ENCODE measurements at regions not wholly inside any gene's neighbourhood (a gene's known extent, or its start where the extent isn't known, plus 50 kb on each side); places are given as distances from the start of the nearest gene placed in this dataset.
"Not testable (repeated sequence)": the region's sequence is repeated elsewhere in the genome, so short reads cannot be mapped to it uniquely, and the experiment has no call there.

GRCh38 chr17:5902181-5903140, 167.7 kb upstream of the WSCD1 start:
- no peak for DNase-seq (ENCODE audit: low spot score)

GRCh38 chr17:5911919-5912318, 158.3 kb upstream of the WSCD1 start:
- no peak for DNase-seq (ENCODE audit: low spot score)

DNA sequence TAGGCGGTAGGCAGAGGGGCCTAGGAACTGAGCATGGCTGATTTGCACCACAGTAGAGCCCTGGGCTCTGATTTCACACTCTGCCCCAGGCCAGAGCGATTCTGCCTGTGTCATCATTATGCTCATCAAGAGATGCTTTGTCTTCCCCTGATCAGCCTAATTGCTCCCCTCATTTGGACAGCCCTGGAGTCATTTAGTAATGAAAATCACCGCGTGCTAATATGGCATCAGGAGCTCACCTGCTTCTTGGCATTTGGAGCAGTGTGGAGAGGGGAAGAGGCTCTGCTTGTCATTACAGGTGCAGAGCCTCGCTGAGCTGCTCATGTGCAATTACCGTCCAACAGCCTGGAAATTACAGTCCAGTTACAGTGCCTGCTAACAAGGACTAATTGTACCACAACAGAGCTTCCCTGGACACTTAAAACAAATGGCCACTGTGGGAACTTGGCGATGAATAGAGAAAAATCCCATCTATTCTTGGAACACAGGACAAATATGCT, 157.1 kb upstream of the WSCD1 start:
- DNase-seq (ENCODE audit: low spot score), result no peak

GRCh38 chr17:5913641-5914040, 156.5 kb upstream of the WSCD1 start:
- DNase-seq (ENCODE audit: low spot score), result no peak

DNA sequence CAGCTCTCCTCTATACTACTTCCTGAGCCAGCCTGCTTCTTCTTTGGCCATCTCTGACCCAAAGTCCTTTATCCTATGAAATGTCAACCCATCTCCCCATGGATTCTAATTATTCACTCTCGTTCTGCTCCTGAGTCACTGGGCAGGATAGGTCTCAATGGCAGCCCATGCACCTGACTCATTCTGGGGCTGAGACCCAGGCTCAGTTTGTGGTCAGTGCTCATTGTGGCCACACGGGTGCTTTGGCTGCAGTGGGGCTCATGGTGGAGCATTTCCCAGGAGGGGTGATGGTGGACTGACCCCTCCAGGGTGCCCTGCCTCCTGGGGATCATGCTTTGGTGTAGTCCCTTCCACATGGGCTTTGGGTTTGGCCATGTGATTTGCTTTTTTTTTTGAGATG, 154.8 kb upstream of the WSCD1 start:
- no peak for DNase-seq (ENCODE audit: low spot score)

- no peak for DNase-seq (ENCODE audit: low spot score)
These were observed 151.1 kb upstream of the WSCD1 start for GRCh38 chr17:5919089-5919488.

DNA sequence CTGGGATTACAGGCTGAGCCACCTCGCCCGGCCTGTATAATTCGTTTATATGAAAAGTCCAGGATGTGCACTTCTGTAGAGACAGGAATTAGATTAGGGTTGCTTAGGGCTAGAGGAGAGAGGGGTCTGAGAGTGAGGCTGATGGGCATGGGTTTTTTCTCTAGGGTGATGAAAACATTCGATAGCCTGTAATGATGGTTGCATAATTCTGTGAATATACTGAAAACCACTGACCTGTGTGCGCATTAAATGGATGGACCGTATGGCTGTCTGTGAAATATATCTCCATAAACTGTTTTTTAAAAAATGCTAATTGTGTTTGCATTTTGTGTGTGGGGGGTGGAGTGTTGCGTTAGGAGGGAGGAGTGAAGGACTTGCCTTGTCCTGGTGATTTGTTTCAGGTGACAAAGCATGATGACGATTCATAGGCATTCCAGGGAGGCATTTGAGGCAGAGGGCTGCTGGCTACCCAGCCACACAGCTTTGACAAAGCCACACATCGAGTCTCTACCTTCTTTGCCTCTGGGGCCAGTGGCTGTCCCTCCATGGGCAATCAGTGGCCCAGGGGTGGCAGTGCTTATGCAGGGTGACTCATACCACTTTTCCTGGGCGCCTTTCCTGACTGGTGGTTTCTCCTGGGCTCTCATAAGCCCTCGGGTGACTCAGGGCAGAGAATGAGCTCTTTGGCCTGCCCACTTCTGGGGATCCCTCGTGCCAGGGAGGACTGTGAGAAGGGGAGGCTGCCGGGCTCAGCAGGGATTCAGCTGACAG, 148.5 kb upstream of the WSCD1 start:
- no peak for DNase-seq (ENCODE audit: low spot score)

DNA sequence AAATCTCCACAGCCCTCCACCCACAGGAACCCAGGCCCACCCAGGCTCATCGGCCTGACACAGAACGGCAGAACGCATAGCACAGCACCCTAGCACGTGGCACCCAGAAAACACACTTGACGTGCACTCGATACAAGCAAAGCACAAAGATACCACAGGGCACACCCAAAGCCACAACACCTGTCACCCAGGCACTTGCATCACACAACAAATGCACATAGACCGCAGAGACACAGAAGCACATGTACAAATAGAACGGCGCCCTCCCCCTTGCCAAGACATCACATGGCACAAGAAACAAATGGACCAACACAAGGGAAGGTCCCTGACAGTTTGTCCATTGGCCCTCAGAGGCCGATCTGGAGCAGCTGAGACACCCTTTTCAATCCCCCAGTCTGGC, 147.7 kb upstream of the WSCD1 start:
- DNase-seq (ENCODE audit: low spot score), result no peak

GRCh38 chr17:5929721-5930120, 140.5 kb upstream of the WSCD1 start:
- DNase-seq (ENCODE audit: low spot score), result no peak

GRCh38 chr17:5930555-5930954, 139.6 kb upstream of the WSCD1 start:
- DNase-seq (ENCODE audit: low spot score), result not testable (repeated sequence)

DNA sequence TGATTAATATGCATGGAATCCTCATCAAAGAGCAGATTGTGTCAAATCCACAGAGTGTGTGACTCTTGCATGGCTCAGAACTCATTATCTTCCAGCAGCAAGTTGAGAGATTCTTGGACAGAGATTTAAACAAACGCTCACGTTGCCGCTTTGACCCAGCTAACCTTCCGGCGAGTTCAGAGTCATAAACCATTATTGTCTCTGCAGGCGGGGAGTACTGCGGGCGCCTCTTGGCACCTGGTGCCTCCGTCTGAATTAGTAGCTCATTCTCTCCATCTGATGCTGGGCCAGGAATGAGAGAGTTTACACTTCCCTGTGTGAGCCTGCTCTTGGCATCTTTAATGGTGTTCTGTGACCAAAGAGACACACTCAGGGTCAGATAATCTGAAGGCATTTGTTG, 138.6 kb upstream of the WSCD1 start:
- DNase-seq (ENCODE audit: low spot score), result no peak

DNA sequence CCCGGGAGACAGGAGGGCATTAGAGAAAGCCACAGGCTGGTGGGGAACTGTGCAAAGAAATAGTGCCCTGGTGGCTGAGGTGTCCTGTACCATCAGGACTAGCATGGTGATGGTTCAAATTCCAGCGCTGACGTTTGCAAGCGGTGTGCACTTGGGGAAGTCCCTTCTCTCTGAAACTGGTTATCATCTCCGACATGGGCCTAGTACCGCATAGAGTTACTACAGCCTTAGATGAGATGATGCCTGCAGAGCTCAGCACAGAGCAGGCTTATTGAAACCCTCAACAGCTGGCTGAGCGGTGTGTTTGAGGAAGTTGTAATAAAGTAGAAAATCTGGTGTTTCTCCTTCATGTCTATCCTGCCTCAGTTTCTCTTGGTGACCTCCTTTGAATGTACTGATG, 136.7 kb upstream of the WSCD1 start:
- DNase-seq (ENCODE audit: low spot score), result no peak

DNA sequence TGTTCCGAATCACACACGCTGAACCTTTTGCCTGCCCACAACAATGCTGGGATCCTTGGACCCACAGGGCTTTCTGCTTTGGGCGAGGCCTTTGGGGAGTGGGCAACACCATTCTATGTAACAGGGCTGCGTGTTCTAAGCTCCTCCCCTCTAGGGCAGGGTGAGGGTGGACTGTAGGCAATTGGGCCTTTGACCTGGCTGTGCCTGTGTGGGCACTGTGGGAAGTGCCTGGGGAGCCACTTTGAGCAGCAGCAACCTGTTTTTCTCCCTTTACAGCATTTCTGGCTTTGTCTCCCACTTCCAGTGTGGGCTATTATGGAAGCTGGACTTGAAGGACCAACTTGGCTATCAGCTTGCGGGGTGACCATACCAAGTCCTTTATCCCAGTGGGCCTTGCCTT, 128.9 kb upstream of the WSCD1 start:
- DNase-seq (ENCODE audit: low spot score), result no peak

- DNase-seq (ENCODE audit: low spot score), result no peak
These were observed 127.5 kb upstream of the WSCD1 start for GRCh38 chr17:5942687-5943086.

GRCh38 chr17:5943232-5943631, 126.9 kb upstream of the WSCD1 start:
- no peak for DNase-seq (ENCODE audit: low spot score)

- DNase-seq (ENCODE audit: low spot score), result no peak
These were observed 126.2 kb upstream of the WSCD1 start for GRCh38 chr17:5943982-5944381.

DNA sequence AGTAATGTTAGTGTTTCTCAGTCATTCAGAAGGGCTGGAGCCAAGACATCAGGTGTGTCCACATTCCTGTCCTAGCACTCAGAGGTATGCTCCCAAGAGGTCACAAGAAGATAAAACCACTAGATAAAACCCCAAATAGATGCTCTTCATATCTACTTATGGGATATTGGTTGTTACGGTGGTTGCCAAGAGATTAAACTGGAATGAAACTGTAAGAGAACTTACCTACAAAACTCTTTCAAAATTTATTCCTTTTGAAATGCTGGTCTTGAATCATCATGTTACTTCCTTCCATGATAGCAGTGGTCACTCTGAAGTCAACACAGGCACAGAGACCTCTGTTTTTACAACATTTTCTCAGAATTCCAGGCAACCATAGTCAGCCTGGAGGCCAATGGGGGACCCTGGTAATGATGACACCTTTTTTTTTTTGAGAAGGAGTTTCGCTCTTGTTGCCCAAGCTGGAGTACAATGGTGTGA, 122.4 kb upstream of the WSCD1 start:
- no peak for DNase-seq (ENCODE audit: low spot score)

- DNase-seq (ENCODE audit: low spot score), result no peak
These were observed 121.4 kb upstream of the WSCD1 start for GRCh38 chr17:5948811-5949210.

GRCh38 chr17:5950878-5951277, 119.3 kb upstream of the WSCD1 start:
- DNase-seq (ENCODE audit: low spot score), result no peak

DNA sequence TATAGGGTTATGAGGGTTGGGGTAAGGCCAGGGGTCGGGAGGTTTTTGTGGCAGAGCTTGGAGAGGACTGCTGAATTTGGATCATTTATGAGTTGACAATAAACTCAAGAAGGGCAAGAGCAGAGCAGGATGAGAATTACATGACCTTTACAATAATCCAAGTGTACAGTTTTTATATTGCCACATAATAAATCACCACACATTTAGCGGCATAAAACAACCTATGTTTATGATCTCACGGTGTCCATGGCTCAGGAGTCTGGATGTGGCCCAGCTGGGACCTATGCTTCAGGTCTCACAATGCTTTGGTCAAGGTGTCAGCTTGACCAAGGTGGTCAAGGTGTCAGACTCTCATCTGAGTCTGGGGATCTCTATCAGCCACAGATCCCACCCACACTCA, 118.3 kb upstream of the WSCD1 start:
- DNase-seq (ENCODE audit: low spot score), result no peak

GRCh38 chr17:5952518-5952917, 117.7 kb upstream of the WSCD1 start:
- DNase-seq (ENCODE audit: low spot score), result no peak

DNA sequence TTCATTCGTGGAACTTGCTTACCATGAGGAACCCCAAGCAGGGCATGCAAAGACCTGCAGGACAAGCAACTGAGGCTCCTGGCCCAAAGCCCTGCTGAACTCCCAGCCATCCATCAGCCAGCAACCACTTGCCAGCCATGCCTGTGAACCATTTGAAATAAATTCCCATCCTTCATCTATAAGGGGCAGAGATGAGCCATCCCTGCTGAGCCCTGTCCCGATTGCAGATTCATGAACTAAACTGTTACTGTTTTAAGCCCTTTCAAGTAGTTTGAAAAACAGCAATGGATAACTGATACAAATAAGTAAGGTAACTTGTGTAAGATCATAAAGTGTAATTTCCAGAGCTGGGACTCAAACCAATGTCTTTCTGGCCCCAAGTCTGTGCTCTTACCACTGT, 114.4 kb upstream of the WSCD1 start:
- DNase-seq (ENCODE audit: low spot score), result no peak

- DNase-seq (ENCODE audit: low spot score), result no peak
These were observed 111.3 kb upstream of the WSCD1 start for GRCh38 chr17:5958850-5959249.
